ENCODE measurements at regions not wholly inside any gene's neighbourhood (a gene's known extent, or its start where the extent isn't known, plus 50 kb on each side); places are given as distances from the start of the nearest gene placed in this dataset.

- TF ChIP-seq CTCF (IDR thresholded peaks at IDR 0.05) (no peak), POLR2A (IDR thresholded peaks at IDR 0.05) (no peak)
These were observed 153.8 kb upstream of the PLXNA4 start for GRCh38 chr7:132730105-132730504.

All from heart left ventricle (tissue), 13 donors.